ENCODE measurements at regions not wholly inside any gene's neighbourhood (a gene's known extent, or its start where the extent isn't known, plus 50 kb on each side); places are given as distances from the start of the nearest gene placed in this dataset.

DNA sequence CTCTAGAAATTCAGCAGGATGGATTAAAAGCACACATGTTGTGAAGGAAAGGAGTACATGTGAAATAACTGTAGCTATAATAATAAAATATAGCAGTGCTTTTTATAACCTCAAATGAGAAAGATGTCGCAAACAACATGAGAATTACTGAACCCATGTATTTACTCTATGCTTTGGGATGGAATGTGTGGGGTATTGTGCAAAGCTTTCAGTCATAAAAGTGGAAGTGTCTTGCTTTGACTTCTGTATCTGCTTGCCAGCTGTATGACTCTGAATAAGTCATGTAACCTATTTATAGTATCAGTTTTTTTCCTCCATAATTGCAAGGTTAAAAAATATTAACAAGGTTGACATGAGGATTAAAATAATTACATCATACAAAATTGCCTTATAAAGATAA is 519.3 kb upstream of the CADM2 start:
- no peaks in the 10 kb centered on the region for H3K36me3 ChIP-seq
- no peak overlapping the region for H3K4me3 ChIP-seq
- TF ChIP-seq POLR2A (IDR thresholded peaks at IDR 0.05): no peak
- TF ChIP-seq, protein P1, sequence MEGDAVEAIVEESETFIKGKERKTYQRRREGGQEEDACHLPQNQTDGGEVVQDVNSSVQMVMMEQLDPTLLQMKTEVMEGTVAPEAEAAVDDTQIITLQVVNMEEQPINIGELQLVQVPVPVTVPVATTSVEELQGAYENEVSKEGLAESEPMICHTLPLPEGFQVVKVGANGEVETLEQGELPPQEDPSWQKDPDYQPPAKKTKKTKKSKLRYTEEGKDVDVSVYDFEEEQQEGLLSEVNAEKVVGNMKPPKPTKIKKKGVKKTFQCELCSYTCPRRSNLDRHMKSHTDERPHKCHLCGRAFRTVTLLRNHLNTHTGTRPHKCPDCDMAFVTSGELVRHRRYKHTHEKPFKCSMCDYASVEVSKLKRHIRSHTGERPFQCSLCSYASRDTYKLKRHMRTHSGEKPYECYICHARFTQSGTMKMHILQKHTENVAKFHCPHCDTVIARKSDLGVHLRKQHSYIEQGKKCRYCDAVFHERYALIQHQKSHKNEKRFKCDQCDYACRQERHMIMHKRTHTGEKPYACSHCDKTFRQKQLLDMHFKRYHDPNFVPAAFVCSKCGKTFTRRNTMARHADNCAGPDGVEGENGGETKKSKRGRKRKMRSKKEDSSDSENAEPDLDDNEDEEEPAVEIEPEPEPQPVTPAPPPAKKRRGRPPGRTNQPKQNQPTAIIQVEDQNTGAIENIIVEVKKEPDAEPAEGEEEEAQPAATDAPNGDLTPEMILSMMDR (IDR thresholded peaks at IDR 0.05): no peak
- H3K9me3 ChIP-seq: no peaks in the 10 kb centered on the region
- H3K27me3 ChIP-seq: no peaks in the 10 kb centered on the region
- no peak for DNase-seq
- intact Hi-C loops (cut with DNase I; ENCODE audit: low total_unique reads): no loop called here
- H3K27ac ChIP-seq: no peak overlapping the region
- H3K4me1 ChIP-seq: no peaks in the 10 kb centered on the region

- intact Hi-C loops (cut with DNase I; ENCODE audit: low total_unique reads): no loop called here
- no peak for DNase-seq
- no peaks in the 10 kb centered on the region for H3K36me3 ChIP-seq
- H3K9me3 ChIP-seq: no peaks in the 10 kb centered on the region
- no peaks in the 10 kb centered on the region for H3K27me3 ChIP-seq
- no peak overlapping the region for H3K27ac ChIP-seq
- TF ChIP-seq POLR2A (IDR thresholded peaks at IDR 0.05): no peak
- TF ChIP-seq, protein P1 (IDR thresholded peaks at IDR 0.05): no peak
- no peaks in the 10 kb centered on the region for H3K4me1 ChIP-seq
- no peak overlapping the region for H3K4me3 ChIP-seq
These were observed 518.5 kb upstream of the CADM2 start for GRCh38 chr3:84440291-84440690.

- Histone ChIP-seq H3K9me3 (no peaks in the 10 kb centered on the region), H3K4me1 (no peaks in the 10 kb centered on the region), H3K27me3 (no peaks in the 10 kb centered on the region), H3K4me3 (no peak overlapping the region), H3K36me3 (no peaks in the 10 kb centered on the region), H3K27ac (no peak overlapping the region)
- intact Hi-C loops (cut with DNase I; ENCODE audit: low total_unique reads): no loop called here
- TF ChIP-seq, protein P1 (IDR thresholded peaks at IDR 0.05): no peak
- TF ChIP-seq POLR2A (IDR thresholded peaks at IDR 0.05): no peak
- no peak for DNase-seq
These were observed 516.3 kb upstream of the CADM2 start for GRCh38 chr3:84442533-84442932.

DNA sequence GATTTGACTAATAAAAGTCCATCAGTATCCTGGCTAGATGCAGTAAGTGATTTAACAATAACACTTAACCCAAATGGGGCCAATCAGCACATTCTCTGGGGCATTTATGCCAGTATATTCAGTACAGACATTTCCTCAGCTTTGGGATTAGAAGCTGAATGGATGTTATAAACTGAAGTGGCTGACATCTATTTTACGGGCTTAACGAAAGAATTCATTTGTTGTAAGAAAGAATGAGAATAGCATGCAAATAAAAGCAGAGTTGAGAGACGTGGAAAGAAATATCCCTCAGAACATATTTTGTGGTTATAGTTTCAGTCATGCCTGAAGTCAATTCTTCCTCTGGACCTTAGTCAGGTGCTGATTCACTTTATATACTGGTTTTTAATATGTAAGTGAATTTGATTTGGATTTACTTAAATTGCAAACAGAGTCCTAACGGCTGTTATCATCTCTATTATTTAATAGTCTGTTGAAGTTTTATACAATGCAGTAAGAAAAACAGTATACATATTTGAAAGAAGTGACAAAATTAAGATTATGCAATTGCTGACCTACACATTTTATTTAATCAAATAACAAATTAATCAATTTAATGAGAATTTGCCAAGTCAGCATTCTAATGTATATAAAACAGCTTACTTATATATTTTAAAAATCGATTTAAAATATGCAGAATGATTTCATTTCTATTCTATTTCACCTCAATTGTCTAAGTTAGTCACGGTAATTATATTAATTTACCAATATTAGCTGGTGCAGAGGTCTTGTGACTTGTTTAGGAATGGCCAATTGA is 513.9 kb upstream of the CADM2 start:
- no peak for DNase-seq
- no peak for TF ChIP-seq POLR2A (IDR thresholded peaks at IDR 0.05)
- TF ChIP-seq, protein P1 (IDR thresholded peaks at IDR 0.05): no peak
- Histone ChIP-seq H3K36me3 (no peaks in the 10 kb centered on the region), H3K4me1 (no peaks in the 10 kb centered on the region), H3K27me3 (no peaks in the 10 kb centered on the region), H3K27ac (no peak overlapping the region), H3K4me3 (no peak overlapping the region), H3K9me3 (no peaks in the 10 kb centered on the region)
- intact Hi-C loops (cut with DNase I; ENCODE audit: low total_unique reads): no loop called here

DNA sequence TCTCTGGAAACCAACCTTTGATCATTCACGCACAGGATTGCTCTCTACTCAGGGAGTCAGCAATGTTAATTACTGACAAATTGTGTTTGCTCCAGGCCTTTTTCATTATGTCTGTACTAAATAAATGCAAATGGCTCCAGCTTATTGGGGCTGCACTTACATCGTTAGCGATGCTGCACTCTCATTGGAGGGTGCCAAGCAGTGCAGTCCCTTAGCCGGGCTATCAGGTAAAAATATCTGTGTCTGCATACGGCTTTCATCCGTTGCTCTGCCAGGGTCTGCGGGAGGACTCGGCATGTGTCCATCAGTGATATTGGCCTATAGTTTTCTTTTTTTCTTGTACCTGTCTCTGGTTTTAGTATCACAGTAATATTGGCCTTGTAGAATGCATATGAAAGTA is 471.5 kb upstream of the CADM2 start:
- Histone ChIP-seq H3K4me3 (no peak overlapping the region), H3K27me3 (no peaks in the 10 kb centered on the region), H3K27ac (no peak overlapping the region), H3K9me3 (no peaks in the 10 kb centered on the region), H3K36me3 (no peaks in the 10 kb centered on the region), H3K4me1 (no peaks in the 10 kb centered on the region)
- no peak for DNase-seq
- TF ChIP-seq, protein P1 (IDR thresholded peaks at IDR 0.05): no peak
- TF ChIP-seq POLR2A (IDR thresholded peaks at IDR 0.05): no peak
- intact Hi-C loops (cut with DNase I; ENCODE audit: low total_unique reads): no loop called here

Measured in uterus (tissue), 3 donors.